ENCODE measurements at regions not wholly inside any gene's neighbourhood (a gene's known extent, or its start where the extent isn't known, plus 50 kb on each side); places are given as distances from the start of the nearest gene placed in this dataset.

- DNase-seq = no peak
Measured at GRCh38 chr13:22198001-22198400, 527.1 kb downstream of the FGF9 start.

DNA sequence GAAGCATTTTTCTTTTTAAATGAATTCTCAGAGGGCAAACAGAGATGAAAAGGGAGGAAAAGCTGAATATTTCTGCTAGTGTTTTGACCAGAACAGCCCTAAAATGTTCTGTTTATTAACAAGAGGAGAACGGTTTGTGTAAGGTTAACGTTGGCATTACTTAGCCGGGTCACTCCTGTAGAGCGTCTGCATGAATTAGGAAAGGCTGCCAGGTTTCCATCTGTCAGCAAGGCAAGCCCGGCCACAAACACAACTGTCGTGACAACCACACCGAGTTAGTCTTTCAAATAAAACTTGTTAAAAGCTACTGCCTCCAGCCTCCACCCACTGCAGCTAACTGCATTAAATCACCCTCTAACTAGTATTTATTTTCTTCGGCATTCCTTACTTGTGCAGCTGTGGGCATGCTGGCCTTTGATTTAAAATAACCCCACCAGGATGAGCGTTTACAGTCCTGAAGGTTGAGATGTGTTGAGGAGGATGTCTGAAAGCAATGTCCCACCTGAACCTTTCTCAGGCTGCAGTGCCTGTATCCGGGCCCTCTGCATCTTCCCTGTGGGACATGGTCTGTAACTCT lies 527.9 kb downstream of the FGF9 start:
- no peak for DNase-seq

GRCh38 chr13:22200440-22200839 lies 529.6 kb downstream of the FGF9 start:
- no peak for DNase-seq

DNA sequence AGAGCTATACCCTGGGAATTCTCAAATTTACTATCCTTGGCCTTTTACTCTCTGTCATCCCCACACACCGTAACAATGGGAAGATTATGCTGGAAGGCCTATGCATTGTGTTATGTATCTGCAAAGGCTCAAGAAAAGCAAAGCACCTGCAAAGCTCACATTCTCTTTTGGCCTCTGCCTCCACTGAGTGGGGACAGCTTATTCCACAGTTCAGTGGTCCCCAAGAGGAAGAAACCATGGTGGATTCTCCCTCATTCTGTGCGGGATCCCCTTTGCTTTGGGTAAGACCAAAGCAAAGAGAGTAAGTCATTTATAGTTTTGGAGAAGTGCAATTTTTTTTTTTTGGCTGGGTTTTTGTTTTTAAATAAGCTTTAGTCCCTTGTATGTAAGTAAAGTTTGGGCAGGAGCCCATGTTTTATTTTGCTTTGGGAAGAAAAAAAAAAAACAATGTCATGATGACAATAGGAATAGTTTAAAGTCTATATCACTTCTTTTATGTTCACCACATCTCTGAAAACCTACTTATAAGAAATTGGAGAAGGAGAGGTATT lies 530.6 kb downstream of the FGF9 start:
- no peak for DNase-seq

DNA sequence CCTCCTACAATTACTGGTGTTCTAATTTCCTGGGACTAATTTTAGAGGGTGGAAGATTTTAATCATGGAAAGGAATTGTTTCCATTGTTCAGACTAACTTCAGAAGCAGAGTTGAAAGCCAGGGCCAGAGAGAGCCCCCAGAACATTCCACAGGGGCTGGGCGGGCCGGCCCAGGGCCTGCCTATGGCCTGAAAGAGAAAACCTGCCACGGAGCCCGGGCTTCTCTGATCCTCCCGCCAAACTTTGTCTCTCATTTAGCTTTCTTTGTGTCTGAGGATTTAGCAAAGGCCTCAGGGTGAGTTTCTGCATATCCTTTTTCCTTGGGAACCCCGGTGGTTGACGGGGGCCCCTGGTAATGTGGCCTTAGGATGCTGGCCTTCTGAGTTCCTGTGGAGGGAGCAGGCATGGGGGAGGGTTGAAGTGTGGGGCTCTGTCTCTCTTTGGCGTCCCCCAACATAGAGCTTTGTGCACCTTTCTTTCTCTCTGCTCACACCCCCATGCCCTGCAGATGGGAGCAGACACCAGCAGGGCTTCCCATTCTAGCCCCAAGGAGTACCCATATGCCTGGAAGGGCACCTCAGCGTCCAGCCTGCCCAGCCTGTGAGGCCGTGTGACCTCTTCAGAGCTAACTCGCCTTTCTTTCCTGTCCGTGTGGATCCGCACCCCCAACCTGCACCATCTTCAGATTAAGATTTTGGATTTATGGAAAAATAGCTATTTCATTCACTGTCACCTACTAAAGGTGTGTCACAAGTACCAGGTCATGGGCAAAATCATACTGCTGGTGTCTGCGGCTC lies 539.5 kb downstream of the FGF9 start:
- DNase-seq = no peak

DNA sequence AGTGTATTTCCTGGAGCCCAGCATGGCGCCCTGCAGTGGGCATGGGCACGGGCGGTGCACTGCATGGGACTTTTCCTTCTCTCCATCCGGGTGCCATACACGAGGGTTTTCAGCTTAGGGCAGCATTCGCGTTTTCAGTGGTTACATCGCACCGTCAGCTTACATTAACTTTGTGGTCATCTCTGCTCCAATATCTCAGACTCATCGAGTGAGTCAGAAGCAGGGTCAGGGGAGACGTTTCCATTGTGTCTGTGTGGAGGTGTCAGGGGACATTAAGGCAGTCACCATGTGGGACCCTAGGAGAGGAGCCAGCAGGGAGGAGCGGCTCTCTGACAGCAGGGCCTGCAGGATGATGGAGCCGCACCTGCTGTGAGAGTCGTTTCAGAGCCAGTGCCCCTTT lies 541.0 kb downstream of the FGF9 start:
- no peak for DNase-seq

DNA sequence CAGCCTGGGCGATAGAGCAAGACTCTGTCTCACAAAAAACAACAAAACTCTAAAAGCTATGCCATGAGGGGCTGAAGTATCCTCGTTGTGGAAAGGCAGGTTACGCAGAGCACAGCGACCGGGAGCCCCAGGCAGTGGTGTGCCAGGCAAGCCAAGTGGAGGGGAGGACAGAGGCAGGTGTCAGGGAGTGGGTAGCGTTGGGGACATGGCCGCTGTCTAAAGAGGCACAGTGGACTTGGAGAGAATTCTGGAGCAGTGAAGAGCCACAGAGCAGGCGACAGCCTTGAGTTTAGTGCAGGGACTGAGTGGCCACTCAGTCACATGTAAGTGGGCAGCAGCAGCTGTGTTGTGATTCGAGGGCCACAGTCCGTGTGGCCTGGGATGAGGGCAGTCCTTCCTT lies 541.7 kb downstream of the FGF9 start:
- no peak for DNase-seq

- DNase-seq = no peak
Measured at GRCh38 chr13:22214184-22214583, 543.3 kb downstream of the FGF9 start.

- no peak for DNase-seq
Measured at GRCh38 chr13:22218797-22219196, 547.9 kb downstream of the FGF9 start.

- no peak for DNase-seq
Measured at GRCh38 chr13:22219709-22220108, 548.8 kb downstream of the FGF9 start.

- no peak for DNase-seq
Measured at GRCh38 chr13:22220151-22221135, 549.6 kb downstream of the FGF9 start.

GRCh38 chr13:22223411-22223810 lies 552.5 kb downstream of the FGF9 start:
- no peak for DNase-seq

DNA sequence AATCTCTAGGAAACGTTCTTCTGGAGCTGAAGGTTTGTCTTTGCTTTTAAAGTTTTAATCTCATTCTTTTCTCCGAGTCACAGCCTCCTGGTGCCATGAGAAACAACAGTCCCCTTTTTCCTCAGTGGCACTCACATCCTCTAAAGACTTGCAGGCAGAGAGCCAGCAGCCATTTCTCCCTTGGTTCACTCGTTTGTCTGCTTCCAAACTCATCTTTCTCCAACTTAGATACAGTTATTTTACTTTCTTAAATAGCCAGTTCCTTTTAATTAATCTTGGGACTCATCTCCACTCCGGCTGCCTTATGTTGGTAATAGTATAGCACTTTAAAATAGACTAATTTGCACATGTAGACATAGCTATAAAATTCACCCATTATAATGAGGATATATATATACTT lies 555.2 kb downstream of the FGF9 start:
- DNase-seq = no peak

- DNase-seq = no peak
Measured at GRCh38 chr13:22227895-22228294, 557.0 kb downstream of the FGF9 start.

DNA sequence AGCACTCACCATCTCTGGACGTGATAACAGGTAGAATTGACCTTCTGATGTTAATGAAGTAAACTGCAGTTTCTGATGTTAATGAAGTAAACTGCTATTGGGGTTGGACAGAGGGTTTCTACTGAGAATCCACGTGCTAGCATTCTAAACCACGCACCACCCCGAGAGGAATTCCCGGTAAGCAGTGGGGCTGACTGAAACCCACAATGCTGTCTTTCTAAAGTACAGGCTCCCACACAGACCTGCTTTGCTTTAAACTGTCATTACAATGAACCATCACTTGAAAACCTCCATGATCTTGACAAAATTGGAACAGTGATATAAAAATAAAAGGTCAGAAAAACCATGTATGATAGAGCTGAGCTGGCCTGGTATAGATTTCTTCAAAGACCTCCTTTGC lies 559.0 kb downstream of the FGF9 start:
- DNase-seq = no peak

- no peak for DNase-seq
Measured at GRCh38 chr13:22232186-22232585, 561.3 kb downstream of the FGF9 start.

DNA sequence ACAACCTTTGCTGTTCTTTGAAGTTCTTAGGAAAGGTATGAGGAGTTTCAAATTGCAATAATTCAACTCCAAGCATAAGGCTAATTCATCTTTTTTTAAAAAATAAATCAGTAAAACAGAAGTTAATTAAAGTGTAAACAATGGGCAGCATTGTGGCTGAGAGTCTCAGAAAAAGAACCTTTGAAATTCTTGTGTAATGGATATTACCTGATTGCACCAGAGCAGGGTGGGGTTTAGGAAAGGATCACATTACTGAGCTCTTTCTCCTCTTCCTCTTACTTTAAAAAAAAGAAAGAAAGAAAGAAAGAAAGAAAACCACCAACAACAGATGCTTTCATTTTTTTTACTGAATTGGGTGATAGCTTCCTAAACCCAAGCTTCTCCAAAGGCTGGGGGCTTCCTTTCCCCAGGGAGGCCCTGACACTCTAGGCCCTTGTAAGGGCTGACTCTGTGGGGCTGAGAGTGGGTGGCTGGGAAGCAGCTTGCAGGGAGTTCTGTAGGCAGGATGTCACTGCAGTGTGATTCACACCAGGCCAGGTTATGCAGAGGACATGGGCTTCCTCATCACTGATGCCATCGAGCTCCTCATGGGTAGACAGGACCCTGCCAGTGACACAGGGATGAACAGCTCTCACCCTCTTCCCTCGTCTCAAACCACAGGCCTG lies 564.5 kb downstream of the FGF9 start:
- DNase-seq = no peak

GRCh38 chr13:22235950-22236290 lies 565.0 kb downstream of the FGF9 start:
- DNase-seq = no peak

DNA sequence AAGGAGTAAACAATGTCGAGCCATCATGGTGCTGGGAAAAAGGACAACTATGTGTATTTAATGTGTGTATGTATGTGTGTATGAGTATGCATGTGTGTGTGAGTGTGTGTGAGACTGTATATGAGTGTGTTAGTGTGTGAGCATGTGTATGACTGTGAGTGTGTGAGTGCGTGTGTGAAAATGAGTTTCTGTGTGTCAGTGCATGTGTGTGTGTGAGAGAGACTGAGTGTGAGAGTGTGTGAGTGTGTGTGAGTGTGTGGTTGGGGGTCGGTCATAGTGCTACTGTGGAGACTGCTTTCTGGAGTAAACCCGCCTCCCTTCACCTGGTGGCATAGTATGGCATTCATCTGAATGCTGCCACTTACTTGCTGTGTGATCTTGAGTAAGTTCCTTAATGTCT lies 567.4 kb downstream of the FGF9 start:
- no peak for DNase-seq

- DNase-seq = no peak
Measured at GRCh38 chr13:22240716-22241115, 569.8 kb downstream of the FGF9 start.

DNA sequence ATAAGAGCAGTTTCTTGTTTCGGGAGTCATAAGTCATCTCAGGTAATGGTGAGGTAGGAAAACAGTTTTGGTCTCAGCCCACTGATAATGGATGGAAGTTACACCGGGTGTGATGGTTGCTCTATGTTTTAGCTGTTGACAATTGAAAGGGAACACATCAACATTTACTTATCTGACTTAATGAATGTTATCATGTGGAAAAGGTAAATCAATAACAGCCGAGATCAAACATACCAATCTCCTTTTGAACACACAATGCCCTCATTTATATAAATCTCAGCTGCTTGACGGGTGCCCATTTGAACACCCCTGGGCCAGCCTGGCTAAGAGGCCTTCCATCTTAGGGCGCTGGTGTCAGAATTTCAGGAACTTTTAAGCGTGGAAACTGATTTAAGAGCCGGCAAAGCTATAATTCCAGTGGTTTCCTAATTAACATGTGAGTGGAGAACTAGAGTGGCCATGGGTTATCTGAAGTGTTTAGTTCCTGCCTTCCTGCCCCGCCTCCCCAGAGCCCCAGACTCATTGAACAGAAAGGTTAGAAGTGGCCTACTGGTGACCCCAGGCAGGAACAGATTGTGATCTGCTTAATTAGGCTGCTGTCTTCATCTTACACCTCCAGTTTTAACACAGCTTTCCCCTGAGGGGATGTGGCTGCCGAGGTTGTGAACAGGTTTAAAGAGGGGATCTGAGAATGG lies 572.7 kb downstream of the FGF9 start:
- no peak for DNase-seq

DNA sequence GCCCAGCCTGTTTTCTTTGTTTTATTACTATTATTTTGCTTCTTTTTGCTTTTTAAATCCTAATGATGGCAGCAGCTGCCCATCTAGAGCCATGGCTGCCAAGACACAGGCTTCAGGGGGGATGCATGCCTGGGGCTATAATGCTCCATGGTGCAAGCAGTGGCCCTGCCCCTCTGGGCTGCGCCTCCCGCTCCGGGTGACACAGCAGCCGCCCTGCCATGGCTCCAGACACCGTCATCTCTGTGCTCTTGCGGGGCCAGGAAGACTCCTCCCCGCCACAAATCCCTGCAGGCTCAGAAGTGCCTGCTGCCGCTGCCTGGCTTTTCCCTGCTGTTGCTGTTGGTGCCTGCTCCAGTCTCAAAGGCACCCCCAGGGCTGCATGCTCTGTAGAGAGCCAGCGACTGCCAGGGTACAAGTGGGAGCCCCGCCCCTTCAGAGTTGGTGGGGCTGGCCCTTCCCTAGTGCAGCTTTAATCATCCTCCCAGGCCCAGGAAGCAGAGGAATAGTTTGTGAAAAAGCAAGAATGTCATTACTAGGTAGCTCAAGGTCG lies 581.5 kb downstream of the FGF9 start:
- no peak for DNase-seq
